Stimulated activated CD8-positive, alpha-beta memory T cell treated with anti-CD3 and anti-CD28 coated beads, Interleukin-4, amount 100 ng/mL, for 4 hours (primary cell): ENCODE measurements at regions not wholly inside any gene's neighbourhood (a gene's known extent, or its start where the extent isn't known, plus 50 kb on each side); places are given as distances from the start of the nearest gene placed in this dataset.
"Not testable (repeated sequence)": the region's sequence is repeated elsewhere in the genome, so short reads cannot be mapped to it uniquely, and the experiment has no call there.

Experiments used
- DNase-seq, 2 donors: peaks; one replicate each; pipeline ENCODE4 v3.0.0-alpha.2; 2020; ENCODE audit warnings: low read depth in 2 of 2, low spot score in 1 of 2

DNA sequence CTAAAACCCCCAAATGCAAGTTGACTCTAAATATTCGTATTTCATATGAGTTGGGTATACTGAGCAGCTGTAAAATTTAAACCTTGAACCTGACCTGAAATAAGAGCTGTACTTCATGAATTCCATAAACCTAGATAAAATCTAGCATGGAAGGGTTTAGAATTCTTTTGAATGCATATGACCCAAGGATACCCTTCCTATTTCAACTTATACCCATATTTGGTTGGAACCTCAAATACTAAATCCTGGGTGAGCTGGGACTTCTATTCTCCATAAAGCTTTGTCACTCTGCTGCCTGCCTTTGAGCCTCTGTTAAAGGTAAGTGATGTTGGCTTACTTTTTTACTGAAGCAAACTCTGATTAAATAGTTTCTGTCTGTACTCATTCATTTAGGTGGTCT is 994.6 kb downstream of the SUCLG1 start:
- no peak for DNase-seq

DNA sequence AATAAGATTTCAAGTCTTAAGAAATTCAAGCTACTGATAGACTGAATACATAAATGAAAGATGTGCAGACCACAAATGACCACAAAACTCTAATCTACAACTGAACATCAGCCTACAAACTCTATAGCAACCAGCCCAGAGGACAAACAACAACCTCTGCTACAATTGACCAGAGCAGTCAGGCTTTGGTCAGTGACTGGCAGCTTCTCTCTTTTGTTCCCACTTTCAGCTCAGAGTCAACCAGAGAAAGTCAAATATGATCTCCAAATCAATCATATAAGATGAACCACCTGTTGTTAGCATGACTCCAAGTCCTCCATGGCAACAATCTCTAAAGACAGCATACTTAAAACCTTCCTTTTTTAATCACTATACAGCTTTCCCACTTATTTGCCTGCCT is 996.2 kb downstream of the SUCLG1 start:
- no peak for DNase-seq

DNA sequence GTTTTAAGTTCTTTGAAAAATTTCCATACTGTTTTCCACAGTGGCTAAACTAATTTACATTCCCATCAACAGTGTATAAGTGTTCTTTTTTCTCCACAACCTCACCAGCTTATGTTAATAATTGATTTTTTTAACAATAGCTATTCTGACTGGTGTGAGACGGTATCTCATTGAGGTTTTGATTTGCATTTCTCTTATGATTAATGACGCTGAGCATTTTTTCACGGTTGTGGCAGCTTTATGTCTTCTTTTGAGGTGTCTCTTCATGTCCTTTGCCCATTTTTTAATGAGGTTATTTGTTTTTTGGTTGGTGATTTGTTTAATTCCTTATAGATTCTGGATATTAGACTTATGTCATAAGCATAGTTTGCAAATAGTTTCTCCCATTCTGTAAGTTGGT is 997.9 kb downstream of the SUCLG1 start:
- DNase-seq, result no peak

DNA sequence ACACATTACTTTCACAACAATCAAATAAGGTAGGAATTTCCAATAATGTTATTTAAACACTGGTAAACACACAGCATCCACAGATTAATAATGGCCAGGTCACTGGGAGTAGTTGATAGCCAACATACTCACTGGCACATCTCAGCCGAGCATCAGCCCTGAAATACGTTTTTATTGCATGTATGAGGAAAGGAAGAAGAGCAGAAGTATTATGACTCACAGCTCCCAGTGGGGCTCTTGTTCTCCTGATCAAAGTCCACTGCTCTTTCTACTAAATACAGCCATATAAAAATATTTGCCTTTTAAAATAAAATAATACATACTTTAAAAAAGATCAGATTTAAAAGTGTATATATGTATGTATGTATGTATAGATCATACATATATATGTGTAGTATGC is 999.6 kb downstream of the SUCLG1 start:
- no peak for DNase-seq

DNA sequence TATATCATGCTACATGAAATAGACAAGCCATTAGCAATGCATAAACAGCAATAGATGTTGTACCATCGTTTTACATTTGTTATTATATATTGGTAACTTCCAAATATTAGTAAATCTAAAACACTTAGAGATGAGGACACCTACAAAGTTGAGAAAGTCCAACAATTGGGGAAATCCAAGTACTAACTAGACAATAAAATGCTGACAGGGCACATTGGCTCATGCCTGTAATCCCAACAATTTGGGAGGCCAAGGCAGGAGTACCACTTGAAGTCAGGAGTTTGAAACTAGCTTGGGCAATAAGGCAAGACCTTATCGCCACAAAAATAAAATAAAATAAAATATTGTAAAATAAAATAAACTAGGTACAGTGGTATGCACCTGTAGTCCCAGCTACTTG is 1023.1 kb downstream of the SUCLG1 start:
- DNase-seq, result no peak

DNA sequence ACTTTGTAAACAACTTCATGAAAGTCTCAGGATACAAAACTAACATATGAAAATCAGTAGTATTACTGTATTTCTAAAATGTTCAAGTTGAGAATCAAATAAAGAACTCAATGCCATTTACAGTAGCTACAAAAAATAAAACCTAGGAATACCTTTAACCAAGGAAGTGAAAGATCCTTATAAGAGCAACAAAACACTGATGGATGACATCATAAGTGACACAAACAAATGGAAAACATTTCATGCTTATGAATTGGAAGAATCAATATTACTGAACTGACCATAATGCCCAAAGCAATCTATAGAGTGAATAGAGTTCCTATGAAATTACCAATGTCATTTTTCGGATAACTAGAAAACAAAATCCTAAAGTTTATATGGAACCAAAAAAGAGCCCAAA is 1038.1 kb downstream of the SUCLG1 start:
- no peak for DNase-seq

DNA sequence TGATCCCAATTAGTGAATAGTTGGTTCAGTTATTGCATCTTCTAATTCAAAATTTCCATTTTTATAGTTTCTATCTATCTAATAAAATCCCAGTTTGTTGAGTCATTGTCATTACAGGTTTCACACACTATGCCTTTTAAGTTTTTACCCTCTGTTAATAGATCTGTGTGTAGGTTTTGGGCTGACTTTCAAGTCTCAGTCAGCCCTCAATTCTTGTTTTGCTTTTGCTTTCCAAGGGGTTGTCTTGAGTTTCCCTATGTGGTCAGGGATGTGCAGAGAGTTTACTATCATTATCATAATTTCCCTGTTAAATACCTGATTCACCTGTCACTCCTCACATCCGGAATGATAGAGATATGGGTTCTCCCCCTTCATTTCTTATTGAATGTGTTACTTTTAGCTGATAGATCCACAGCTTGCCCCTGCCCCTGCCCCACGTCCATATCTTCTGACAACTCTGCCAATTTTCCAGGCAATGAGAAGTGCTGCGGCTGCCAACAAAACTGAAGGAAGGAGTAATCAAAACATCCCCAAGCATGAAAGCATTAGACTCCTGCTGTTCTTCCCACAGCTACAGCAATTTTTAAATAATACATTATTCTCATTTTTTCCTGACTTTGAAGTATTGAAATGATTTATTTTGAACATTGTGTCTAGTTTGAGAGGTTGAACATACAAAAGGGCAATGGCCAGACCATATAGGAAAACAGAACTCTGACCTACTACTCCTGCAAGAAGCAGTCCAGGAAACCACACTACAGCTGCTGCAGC is 1064.8 kb downstream of the SUCLG1 start:
- DNase-seq, result no peak

DNA sequence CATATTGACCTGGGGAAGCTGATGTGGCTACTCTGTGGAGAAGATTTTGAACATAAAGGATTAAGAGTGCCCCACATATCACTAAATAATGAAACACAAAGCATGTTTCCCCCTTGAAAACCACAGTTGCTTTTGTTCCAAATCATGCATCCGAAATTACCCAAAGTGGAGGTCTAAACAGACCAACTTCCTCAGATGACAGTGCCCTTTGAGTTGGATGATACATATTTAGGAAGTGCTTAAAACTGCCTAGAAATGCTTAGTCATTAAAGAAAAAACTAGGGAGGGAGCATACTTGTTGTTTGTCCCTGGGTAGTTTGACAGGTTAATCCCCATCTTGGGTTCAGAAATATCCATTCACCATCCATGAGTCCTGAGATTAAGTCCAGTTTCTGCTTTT is 1070.3 kb downstream of the SUCLG1 start:
- DNase-seq, result no peak

DNA sequence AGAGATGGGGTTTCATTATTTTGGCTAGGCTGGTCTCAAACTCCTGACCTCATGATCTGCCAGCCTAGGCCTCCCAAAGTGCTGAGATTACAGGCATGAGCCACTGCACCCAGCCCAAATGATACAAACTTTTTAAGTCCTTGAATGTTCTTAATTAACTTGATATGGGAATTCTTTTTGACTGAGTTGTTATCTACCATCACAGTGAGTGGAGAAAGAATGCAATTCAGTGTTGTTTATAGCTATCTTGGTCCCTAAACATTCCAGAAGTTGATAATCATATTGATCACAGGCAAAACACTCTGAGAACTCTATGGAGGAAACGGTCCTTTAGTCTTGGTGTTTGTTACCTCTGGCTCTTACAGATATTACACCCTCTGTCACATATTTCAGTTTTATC is 1072.5 kb downstream of the SUCLG1 start:
- DNase-seq, result no peak

DNA sequence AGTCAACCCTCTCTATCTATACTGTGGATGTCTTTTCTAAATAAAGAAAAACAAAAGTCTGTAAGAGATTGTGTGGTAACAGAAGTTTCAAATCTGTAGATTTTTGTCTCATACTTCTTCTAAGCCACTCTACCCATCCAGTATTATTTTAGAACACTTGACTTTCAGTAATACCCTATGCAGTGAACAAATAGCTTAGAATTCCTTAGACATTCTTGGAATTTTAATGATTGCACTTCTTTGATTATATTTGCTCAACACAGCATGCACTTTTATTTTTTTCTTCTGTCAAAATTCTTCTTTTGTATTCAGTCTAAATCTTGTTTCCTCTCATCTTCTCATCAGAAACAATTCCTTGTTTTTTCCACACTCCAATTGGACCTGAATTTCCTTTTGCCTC is 1080.2 kb downstream of the SUCLG1 start:
- DNase-seq, result no peak

DNA sequence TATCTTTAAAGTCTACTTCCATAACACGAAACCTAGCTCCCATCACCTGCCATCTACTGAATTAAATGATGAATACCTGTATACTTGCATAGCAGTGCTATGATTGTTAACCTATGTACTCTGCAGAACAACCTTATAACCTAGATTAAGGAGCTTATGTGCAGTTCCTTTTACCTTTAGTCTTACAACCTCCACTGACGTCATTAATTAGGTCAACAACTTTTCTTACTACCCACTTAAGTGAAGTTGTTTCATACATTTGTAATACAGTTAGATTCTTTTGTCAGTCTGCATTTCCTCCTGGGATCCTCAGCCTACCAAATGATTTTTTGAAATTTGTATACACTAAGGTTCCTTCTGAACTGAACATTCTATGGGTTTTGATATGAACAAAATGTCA is 1082.3 kb downstream of the SUCLG1 start:
- no peak for DNase-seq

DNA sequence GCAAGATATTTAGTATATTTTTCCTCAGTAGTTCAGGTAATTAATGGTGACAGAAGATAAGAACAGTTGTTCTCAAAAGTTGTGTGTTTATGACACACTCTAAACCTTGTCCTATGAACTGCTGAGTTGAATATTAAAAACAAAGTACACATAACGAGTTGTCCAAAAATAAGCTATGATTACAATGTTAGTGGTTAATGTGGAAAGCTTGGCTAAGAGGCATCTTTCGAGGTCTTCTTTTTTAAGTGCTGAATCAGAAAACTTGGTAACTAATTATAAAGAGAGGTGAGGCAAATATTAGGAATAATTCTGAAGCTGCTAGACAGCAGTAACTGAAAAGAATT is 1088.7 kb downstream of the SUCLG1 start:
- DNase-seq, result no peak

DNA sequence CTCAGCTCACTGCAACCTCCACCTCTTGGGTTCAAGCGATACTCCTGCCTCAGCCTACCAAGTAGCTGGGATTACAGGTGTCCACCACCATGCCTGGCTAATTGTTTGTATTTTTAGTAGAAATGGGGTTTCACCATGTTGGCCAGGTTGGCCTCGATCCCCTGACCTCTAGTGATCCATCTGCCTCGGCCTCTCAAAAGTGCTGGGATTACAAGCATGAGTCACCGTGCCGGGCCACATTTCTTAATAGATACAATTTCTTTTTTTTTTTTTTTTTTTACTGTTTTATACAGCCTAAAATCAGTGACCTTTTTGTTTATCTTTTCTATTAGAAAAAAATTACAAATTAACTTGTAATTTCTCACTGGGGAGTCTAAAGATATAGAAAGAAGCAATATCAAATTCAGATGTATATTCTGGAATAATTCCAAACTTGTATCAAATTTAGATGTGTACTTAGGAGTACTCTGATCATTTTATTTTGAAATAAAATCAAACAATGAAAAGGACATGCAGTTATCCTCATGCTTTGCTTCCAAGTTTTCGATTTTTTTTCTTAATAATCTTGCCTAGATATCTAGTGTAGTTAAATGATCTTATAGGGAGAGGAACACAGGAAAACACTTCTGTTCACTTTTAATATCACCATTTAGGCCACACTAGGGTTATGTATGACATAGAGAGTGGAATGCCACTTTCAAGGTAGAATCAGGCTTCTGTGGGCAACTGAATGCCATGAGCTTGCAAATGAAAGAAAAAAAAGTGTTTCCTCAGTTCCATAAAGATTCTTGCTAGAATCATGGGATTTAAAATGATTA is 1089.3 kb downstream of the SUCLG1 start:
- no peak for DNase-seq

DNA sequence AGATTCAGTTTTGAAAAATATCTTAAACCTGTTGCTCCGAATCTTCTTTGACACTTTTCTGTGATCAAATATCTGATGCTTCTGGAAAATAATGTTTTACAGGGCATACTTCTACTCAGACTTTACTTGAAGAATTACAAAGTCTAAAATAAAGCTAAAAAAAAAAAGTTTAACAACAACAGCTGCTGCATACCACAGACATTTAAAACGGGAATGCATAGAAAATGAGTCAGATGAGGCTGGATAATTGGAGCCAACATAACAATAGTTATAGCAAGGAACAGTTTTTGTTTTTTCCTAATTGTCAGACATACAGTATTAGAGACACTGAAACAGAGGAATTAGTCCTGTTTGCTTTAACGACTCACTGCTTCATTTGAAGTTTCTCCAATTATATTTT is 1090.2 kb downstream of the SUCLG1 start:
- DNase-seq, result no peak

DNA sequence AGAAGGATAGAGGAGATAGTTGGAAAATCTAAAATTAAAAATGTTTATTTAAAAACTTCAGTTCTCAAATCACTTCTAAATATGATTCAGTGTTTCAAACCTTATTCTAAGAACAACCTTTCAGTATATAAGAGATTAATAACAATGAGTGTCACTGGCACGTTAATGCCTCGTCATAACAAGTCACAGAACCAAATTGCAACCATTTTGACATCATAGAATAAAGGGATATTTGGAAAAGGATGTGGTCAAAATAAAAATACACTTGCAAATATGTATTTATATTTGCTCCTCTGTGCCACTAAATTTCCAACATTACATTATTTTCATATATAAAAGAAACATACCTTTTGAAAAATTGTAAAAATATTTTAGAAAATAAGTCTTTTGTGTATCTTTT is 1090.6 kb downstream of the SUCLG1 start:
- no peak for DNase-seq

DNA sequence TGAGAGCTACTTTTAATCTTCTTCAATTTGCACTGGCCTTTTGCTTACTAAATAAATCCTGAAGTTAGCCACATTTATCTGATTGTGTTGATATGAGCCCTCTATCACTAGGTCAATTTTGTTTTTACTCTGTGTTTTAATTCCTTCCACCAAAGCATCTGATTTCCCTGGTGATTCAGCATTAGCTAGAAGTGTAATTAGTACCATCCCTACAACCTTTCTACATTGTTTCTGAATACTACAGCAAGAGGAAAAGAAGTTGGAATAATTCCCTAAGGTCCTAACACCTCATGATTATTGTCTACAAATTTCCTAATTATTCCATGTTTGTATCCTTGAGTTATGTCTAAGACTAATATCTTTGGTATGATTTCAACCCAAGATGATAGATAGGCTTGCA is 1093.6 kb downstream of the SUCLG1 start:
- DNase-seq, result no peak

DNA sequence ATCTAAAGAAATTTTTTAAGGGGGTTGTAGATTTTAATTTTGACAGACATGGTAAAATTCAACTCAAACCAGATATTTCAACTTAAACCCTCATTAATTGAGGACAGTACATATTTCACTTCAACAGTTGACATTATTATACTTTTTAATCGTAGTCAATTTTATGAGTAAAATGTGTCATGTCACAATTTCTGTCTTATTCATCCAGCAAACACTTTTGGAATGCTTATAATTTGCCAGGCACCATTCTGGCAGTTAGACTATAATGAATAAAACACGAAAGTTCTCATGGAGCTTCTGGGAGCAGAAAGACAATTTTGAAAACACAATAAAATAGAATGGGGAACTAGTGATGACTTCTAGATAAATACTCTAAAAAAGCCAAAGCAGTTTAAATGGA is 1094.8 kb downstream of the SUCLG1 start:
- no peak for DNase-seq

DNA sequence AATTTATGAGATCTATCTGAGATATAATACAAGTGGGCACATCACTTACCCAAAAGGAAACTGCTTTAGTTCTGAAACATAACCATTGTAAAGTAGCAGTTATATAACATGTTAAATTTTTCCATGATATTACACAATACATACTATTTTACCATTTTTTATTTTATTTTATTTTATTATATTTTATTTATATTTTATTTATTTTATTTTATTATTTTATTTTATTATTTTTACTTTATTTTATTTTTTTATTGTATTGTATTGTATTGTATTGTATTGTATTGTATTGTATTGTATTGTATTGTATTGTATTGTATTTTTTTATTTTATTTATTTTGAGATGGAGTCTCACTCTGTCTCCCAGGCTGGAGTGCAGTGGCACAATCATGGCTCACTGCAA is 1095.9 kb downstream of the SUCLG1 start:
- DNase-seq, result not testable (repeated sequence)

DNA sequence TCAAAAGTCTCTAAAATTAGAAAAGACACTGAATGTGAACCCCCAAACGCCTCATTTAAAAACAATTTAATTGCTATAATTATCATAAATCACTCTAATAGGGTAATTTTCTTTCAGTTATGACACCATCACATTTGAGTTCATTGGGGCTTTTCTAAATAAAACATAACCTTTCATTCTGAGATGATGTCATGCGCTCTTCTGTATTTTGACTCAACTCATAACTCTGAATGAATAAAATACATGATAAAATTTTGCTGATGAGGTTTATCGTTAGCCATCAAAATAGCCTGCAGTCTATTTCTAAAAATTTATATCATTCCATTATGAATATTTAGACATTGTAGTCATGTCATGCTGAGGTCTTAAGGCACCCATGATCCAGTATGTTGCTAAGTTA is 1099.7 kb downstream of the SUCLG1 start:
- no peak for DNase-seq

DNA sequence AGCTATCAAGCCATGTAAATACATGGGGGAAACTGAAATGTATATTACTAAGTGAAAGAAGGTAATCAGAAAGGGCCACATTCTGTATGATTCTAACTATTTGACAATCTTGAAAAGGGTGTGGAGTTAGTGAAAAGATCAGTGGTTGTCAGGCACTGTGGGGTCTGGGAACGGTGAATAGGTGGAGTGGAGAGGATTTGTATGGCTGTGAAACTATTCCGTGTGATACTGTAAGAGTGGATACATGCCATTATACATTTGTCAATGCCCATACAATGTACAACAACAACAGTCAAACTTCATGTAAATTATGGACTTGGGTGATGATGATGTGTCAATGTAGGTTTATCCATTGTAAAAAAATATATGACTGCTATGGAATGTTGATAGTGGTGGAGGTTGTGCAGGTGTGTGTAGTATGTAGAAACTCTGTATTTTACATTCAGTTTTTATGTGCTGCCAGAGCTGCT is 1116.2 kb downstream of the SUCLG1 start:
- DNase-seq, result no peak

DNA sequence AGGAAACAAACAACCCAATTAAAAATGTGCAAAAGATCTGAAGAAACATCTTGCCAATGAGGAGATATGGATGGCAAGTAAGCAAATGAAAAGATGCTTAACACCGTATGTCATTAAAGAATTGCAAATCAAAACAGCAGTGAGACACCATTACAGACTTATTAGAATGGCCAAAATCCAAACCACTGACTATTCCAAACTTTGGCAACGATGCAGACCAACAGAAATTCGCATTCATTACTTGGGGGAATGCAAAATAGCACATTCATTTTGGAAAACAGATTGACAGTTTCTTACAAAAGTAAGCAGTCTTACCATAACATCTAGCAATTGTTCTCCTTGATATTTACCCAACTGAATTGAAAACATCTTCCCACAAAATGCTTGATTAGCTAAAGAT is 1118.7 kb downstream of the SUCLG1 start:
- no peak for DNase-seq

DNA sequence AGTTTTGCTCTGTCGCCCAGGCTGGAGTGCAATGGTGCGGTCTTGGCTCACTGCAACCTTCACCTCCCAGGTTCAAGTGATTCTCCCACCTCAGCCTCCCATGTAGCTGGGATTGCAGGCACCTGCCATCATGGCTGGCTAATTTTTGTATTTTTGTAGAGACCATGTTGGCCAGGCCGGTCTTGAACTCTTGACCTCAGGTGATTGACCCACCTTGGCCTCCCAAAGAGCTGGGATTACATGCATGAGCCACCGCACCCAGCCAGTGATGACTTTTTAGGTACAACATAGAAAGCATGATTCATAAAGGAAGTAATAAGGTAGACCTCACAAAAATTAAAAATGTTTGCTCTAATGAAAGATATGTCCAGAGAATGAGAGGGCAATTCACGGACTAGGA is 1119.1 kb downstream of the SUCLG1 start:
- not testable (repeated sequence) for DNase-seq

DNA sequence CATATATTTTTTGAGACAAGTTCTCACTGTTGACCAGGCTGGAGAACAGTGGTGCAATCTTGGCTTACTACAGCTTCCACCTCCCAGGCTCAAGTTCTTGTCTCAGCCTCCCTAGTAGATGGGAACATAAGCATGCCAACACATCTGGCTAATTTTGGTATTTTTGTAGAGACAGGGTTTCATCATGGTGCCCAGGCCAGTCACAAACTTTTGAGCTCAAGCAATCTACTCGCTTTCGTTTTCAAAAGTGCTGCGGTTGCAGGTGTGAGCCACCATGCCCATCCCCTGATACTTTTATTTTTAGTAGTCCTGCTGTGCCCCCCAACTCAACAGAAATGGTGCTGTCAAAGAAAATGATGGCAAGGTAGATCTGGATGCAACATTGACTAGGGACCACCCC is 1127.3 kb downstream of the SUCLG1 start:
- DNase-seq, result no peak
